H1 (cell line): ENCODE measurements at regions not wholly inside any gene's neighbourhood (a gene's known extent, or its start where the extent isn't known, plus 50 kb on each side); places are given as distances from the start of the nearest gene placed in this dataset.

Source experiments
- CTCF ChIA-PET: fragments of 300-600 bp; sonication (Branson Sonifier 250); formaldehyde crosslinking; loops from one replicate; lab custom pipeline; 2021; ENCODE audit not compliant: partially characterized antibody; lab: Charles Lee
- POLR2A ChIA-PET: fragments of 300-600 bp; sonication (Branson Sonifier 250); formaldehyde crosslinking; loops from one replicate; lab custom pipeline; 2021; ENCODE audit warnings: inconsistent platforms; ENCODE audit not compliant: partially characterized antibody; lab: Charles Lee
- DNase-seq, 2 experiments: peaks; one replicate each; pipeline versions ENCODE4 v3.0.0 to v3.0.0-alpha.2; 2010 to 2022; ENCODE audit warnings: low spot score in 2 of 2, low read depth in 1 of 2, mixed read lengths in 1 of 2
- FAIRE-seq: peaks from 2 replicates; lab custom pipeline; 2011; peaks lifted over from hg19 to GRCh38; lab: Jason Lieb, UNC
- H2AFZ ChIP-seq: 2 replicates; pipeline ENCODE4 v1.8.1; 2012; ENCODE audit warnings: low read length, inconsistent platforms
- H2AK5ac ChIP-seq: 2 replicates; pipeline ENCODE4 v1.6.1; 2013; ENCODE audit warnings: low read depth, low read length
- H2BK120ac ChIP-seq: replicated peaks from 2 replicates; pipeline ENCODE3; 2013; ENCODE audit warnings: low read depth, low read length, inconsistent platforms
- H2BK12ac ChIP-seq: 2 replicates; pipeline ENCODE4 v1.6.1; 2013; ENCODE audit warnings: low read depth, low read length
- H2BK15ac ChIP-seq: 2 replicates; pipeline ENCODE4 v1.6.1; 2013; ENCODE audit warnings: low read length
- H2BK20ac ChIP-seq: 2 replicates; pipeline ENCODE4 v1.6.1; 2013; ENCODE audit warnings: low read length
- H2BK5ac ChIP-seq: 2 replicates; pipeline ENCODE4 v1.6.1; 2013; ENCODE audit warnings: low read depth, low read length
- H3K14ac ChIP-seq: 2 replicates; pipeline ENCODE4 v1.6.1; 2013; ENCODE audit warnings: inconsistent platforms; ENCODE audit not compliant: insufficient read length
- H3K18ac ChIP-seq: 2 replicates; pipeline ENCODE4 v1.6.1; 2013; ENCODE audit warnings: low read length; ENCODE audit errors: extremely low read depth
- H3K23ac ChIP-seq: 2 replicates; pipeline ENCODE4 v1.6.1; 2013; ENCODE audit warnings: inconsistent platforms; ENCODE audit not compliant: insufficient read length
- H3K23me2 ChIP-seq: 2 replicates; pipeline ENCODE4 v1.6.1; 2013; ENCODE audit warnings: low read depth, low read length
- H3K27ac ChIP-seq: 2 replicates; pipeline ENCODE4 v1.6.1; 2011; ENCODE audit warnings: low read depth, low read length, inconsistent platforms
- H3K27me3 ChIP-seq, 4 experiments: replicated peaks in 1 of 4; 1 replicate in 1 of 4; 2 replicates in 3 of 4; pipeline versions ENCODE4 v1.6.1 to v1.8.1; 2011 to 2013; ENCODE audit warnings: low read length in 3 of 4, mild to moderate bottlenecking in 3 of 4, inconsistent platforms in 2 of 4, mixed read lengths in 2 of 4, moderate library complexity in 1 of 4; ENCODE audit not compliant: control insufficient read depth in 3 of 4, insufficient read depth in 3 of 4; ENCODE audit errors: extremely low read depth in 1 of 4
- H3K36me3 ChIP-seq, 4 experiments: 2 replicates each; pipeline versions ENCODE4 v1.6.1 to v1.8.1; 2011 to 2013; ENCODE audit warnings: mild to moderate bottlenecking in 4 of 4, low read length in 3 of 4, moderate library complexity in 2 of 4, control low read depth in 1 of 4, inconsistent platforms in 1 of 4; ENCODE audit not compliant: insufficient read depth in 4 of 4, control insufficient read depth in 2 of 4
- H3K4ac ChIP-seq: replicated peaks from 2 replicates; pipeline ENCODE3; 2013; ENCODE audit warnings: low read length, low read depth, mixed read lengths, inconsistent platforms; ENCODE audit not compliant: insufficient read length
- H3K4me1 ChIP-seq, 4 experiments: replicated peaks in 1 of 4; 1 replicate in 1 of 4; 2 replicates in 3 of 4; pipeline versions ENCODE4 v1.6.1 to v1.8.1; 2011 to 2013; ENCODE audit warnings: low read length in 3 of 4, inconsistent platforms in 2 of 4, mixed read lengths in 1 of 4; ENCODE audit not compliant: insufficient read depth in 4 of 4, control insufficient read depth in 3 of 4
- H3K4me2 ChIP-seq, 2 experiments: 2 replicates each; pipeline versions ENCODE4 v1.6.1 to v1.8.1; 2011 to 2013; ENCODE audit warnings: low read depth in 2 of 2, low read length in 2 of 2, control low read depth in 1 of 2, inconsistent platforms in 1 of 2, mild to moderate bottlenecking in 1 of 2; ENCODE audit not compliant: insufficient read depth in 1 of 2
- H3K4me3 ChIP-seq, 4 experiments: fragments of 200-600, 300-600 bp in 1 of 4; sonication (generic), shearing (Covaris generic), sonication (Bioruptor Twin) in 1 of 4; 2 replicates each; pipeline versions ENCODE4 v1.5.1 to v1.8.1; 2011 to 2016; ENCODE audit warnings: low read length in 4 of 4, low read depth in 3 of 4, control low read depth in 2 of 4, inconsistent platforms in 2 of 4, mild to moderate bottlenecking in 2 of 4, mixed read lengths in 1 of 4, moderate library complexity in 1 of 4; ENCODE audit not compliant: insufficient read depth in 2 of 4; ENCODE audit errors: extremely low read depth in 1 of 4
- H3K56ac ChIP-seq: replicated peaks from 2 replicates; pipeline ENCODE3; 2013; ENCODE audit warnings: low read depth, mild to moderate bottlenecking, mixed read lengths, low read length, inconsistent platforms; ENCODE audit not compliant: insufficient read length
- H3K79me1 ChIP-seq: 2 replicates; pipeline ENCODE4 v1.6.1; 2013; ENCODE audit warnings: low read depth, low read length, control low read depth
- H3K79me2 ChIP-seq, 2 experiments: 2 replicates each; pipeline versions ENCODE4 v1.6.1 to v1.8.1; 2012 to 2013; ENCODE audit warnings: low read length in 2 of 2, mild to moderate bottlenecking in 2 of 2, inconsistent platforms in 1 of 2; ENCODE audit not compliant: insufficient read depth in 2 of 2, control insufficient read depth in 1 of 2
- H3K9ac ChIP-seq, 4 experiments: replicated peaks in 1 of 4; 1 replicate in 1 of 4; 2 replicates in 3 of 4; pipeline versions ENCODE4 v1.6.1 to v1.8.1; 2011 to 2013; ENCODE audit warnings: low read depth in 3 of 4, low read length in 3 of 4, control low read depth in 2 of 4, mild to moderate bottlenecking in 2 of 4, moderate library complexity in 2 of 4, inconsistent platforms in 1 of 4; ENCODE audit errors: extremely low read depth in 1 of 4
- H3K9me3 ChIP-seq, 2 experiments: 2 replicates each; pipeline versions ENCODE4 v1.6.1 to v1.8.1; 2012 to 2013; ENCODE audit warnings: mild to moderate bottlenecking in 2 of 2, moderate library complexity in 2 of 2, control low read depth in 1 of 2, inconsistent platforms in 1 of 2, low read depth in 1 of 2, low read length in 1 of 2, mixed read lengths in 1 of 2; ENCODE audit not compliant: insufficient read depth in 2 of 2
- H4K20me1 ChIP-seq, 2 experiments: replicated peaks in 1 of 2; 2 replicates each; pipeline versions ENCODE3 to v1.8.1; 2011 to 2013; ENCODE audit warnings: inconsistent platforms in 2 of 2, low read length in 2 of 2, mild to moderate bottlenecking in 1 of 2; ENCODE audit not compliant: insufficient read depth in 2 of 2, control insufficient read depth in 1 of 2
- H4K5ac ChIP-seq: 2 replicates; pipeline ENCODE4 v1.6.1; 2013; ENCODE audit warnings: low read length, low read depth, mixed read lengths, inconsistent platforms; ENCODE audit not compliant: insufficient read length
- H4K8ac ChIP-seq: 2 replicates; pipeline ENCODE4 v1.8.0; 2013; ENCODE audit warnings: mild to moderate bottlenecking, moderate library complexity, low read length, inconsistent platforms; ENCODE audit not compliant: insufficient read depth; ENCODE audit errors: extremely low read depth
- H4K91ac ChIP-seq: replicated peaks from 2 replicates; pipeline ENCODE3; 2013; ENCODE audit warnings: low read length, mixed read lengths, inconsistent platforms; ENCODE audit not compliant: insufficient read length
- ATF2 ChIP-seq: IDR thresholded peaks from 2 replicates; pipeline ENCODE4 v1.6.1; 2012; ENCODE audit warnings: low read length, inconsistent platforms
- ATF3 ChIP-seq: IDR thresholded peaks from 2 replicates; pipeline ENCODE4 v1.6.1; 2011; ENCODE audit warnings: low read depth, mild to moderate bottlenecking, low read length; ENCODE audit not compliant: insufficient read depth
- CBX5 ChIP-seq: fragments of 300-800, 300-1000 bp; sonication (generic); IDR thresholded peaks from 2 replicates; pipeline ENCODE4 v1.7.1; 2016; ENCODE audit warnings: antibody characterized with exemption, low read length, low read depth
- CHD2 ChIP-seq: IDR thresholded peaks from 2 replicates; pipeline ENCODE4 v1.6.1; 2012; ENCODE audit warnings: low read length, improper control_type of control experiment
- KDM1A ChIP-seq: fragments of 200-600, 300-600 bp; sonication (generic); IDR thresholded peaks from 2 replicates; pipeline ENCODE4 v1.7.1; 2016; ENCODE audit warnings: mild to moderate bottlenecking, low read length, borderline replicate concordance
- KDM4A ChIP-seq: IDR thresholded peaks from one replicate; pipeline ENCODE4 v1.7.1; 2012; ENCODE audit warnings: low read depth, mild to moderate bottlenecking, moderate library complexity, low read length, inconsistent platforms; ENCODE audit not compliant: severe bottlenecking
- POLR2A ChIP-seq, 2 experiments: IDR thresholded peaks; 1 replicate in 1 of 2; 2 replicates in 1 of 2; pipeline ENCODE4 v1.6.1; 2011; ENCODE audit warnings: low read depth in 2 of 2, low read length in 2 of 2, mild to moderate bottlenecking in 2 of 2; ENCODE audit errors: control extremely low read depth in 1 of 2
- POLR2AphosphoS5 ChIP-seq: IDR thresholded peaks from 2 replicates; pipeline ENCODE4 v1.6.1; 2011; ENCODE audit warnings: low read depth, low read length
- RFX5 ChIP-seq: IDR thresholded peaks from 2 replicates; pipeline ENCODE4 v1.6.1; 2011; ENCODE audit warnings: low read depth, low read length, improper control_type of control experiment, borderline replicate concordance
- SIN3A ChIP-seq, 2 experiments: IDR thresholded peaks in 1 of 2; conservative IDR thresholded peaks in 1 of 2; 2 replicates each; pipeline ENCODE4 v1.6.1; 2011 to 2012; ENCODE audit warnings: low read length in 2 of 2, improper control_type of control experiment in 1 of 2, low read depth in 1 of 2, mild to moderate bottlenecking in 1 of 2
- SIX5 ChIP-seq: IDR thresholded peaks from 2 replicates; pipeline ENCODE4 v1.6.1; 2011; ENCODE audit warnings: mild to moderate bottlenecking, low read depth, low read length
- ZNF274 ChIP-seq: IDR thresholded peaks from 2 replicates; pipeline ENCODE4 v1.7.0; 2012; ENCODE audit warnings: low read length, borderline replicate concordance; ENCODE audit errors: extremely low read depth
- WGBS, 2 experiments: shearing (Covaris generic) in 1 of 2; methylation state at CpG; one replicate each; pipeline versions ENCODE4 v1.1.6 to v1.1.7; 2013 to 2015; ENCODE audit warnings: low lambda C conversion rate in 2 of 2, mixed read lengths in 2 of 2, inconsistent platforms in 1 of 2, low coverage in 1 of 2, missing lambda C conversion rate in 1 of 2; ENCODE audit not compliant: insufficient replicate concordance in 2 of 2, insufficient coverage in 1 of 2, insufficient read length in 1 of 2; ENCODE audit errors: extremely low coverage in 1 of 2, missing lambda C conversion rate in 1 of 2; 5-methylcytosine and 5-hydroxymethylcytosine counted together

DNA sequence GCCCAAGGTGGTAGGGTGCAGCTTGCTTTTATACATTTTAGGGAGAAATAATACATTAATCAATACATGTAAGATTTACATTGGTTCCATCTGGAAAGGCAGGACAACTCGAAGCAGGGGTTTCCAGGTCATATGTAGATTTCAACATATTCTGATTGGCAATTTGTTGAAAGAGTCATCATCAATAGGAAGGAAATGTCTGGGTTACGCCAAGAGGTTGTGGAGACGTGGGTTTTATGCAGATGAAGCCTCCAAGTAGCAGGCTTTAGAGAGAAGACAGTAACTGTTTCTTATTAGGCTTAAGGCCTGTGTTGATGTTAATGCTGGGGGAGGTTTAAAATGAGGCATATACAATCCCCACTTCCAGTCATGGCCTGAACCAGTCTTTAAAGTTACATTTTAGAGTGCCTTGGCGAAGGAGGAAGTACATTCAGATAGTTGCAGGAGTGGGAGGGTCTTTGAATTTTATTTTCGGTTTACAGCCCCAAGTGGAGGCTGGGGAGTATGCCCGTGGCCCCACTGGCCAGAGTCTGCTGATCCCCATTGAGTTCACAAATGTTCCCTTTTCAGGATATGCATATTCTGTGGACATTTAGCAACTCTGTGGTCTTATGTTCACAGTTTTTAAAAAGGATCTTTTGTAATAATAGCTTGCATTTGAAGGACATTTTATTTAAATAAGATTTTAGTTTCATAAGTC lies 166.0 kb upstream of the GDF10 start:
- H3K4me1 ChIP-seq: no peaks in the 10 kb centered on the region
- H2BK20ac ChIP-seq: no peak overlapping the region
- H4K5ac ChIP-seq: no peak overlapping the region
- H2BK120ac ChIP-seq: no peak overlapping the region
- no peak overlapping the region for H2BK12ac ChIP-seq
- H3K9ac ChIP-seq: no peak overlapping the region
- no peak overlapping the region for H4K8ac ChIP-seq
- H3K56ac ChIP-seq: no peak overlapping the region
- no peak overlapping the region for H2AK5ac ChIP-seq
- no peaks in the 10 kb centered on the region for H3K27me3 ChIP-seq
- 93% methylated on average over 6 of the region's 6 CpGs; no CpG with 5 or more reads in 1 of the 2 experiments for WGBS, 2 experiments
- H3K18ac ChIP-seq: no peak overlapping the region
- FAIRE-seq (no peak), DNase-seq (no peak)
- H3K4ac ChIP-seq: no peak overlapping the region
- no peaks in the 10 kb centered on the region for H4K20me1 ChIP-seq
- no peaks in the 10 kb centered on the region for H3K9me3 ChIP-seq
- H3K4me2 ChIP-seq: no peak overlapping the region
- no peaks in the 10 kb centered on the region for H3K36me3 ChIP-seq
- H3K79me1 ChIP-seq: no peaks in the 10 kb centered on the region
- H3K14ac ChIP-seq: no peak overlapping the region
- no peak overlapping the region for H2BK5ac ChIP-seq
- CTCF ChIA-PET: interaction anchor here (0.6 to 1.6 kb wide), 5 partner anchors 10 to 104 kb away, joined by 3 to 4 read pairs (median 3); no protein-coding TSS in a partner anchor
- H3K23me2 ChIP-seq: no peaks in the 10 kb centered on the region
- H3K23ac ChIP-seq: no peak overlapping the region
- TF ChIP-seq RFX5: no peak
- TF ChIP-seq ZNF274: no peak
- TF ChIP-seq SIN3A (conservative IDR thresholded peaks at IDR 0.05 in 1 of 2, IDR thresholded peaks at IDR 0.05 in 1 of 2; ENCODE audit: low read depth in 1 of 2, low read length in 2 of 2): no peak
- no peak for TF ChIP-seq ATF2
- no peak for TF ChIP-seq POLR2AphosphoS5
- no peak for TF ChIP-seq SIX5
- TF ChIP-seq KDM4A: no peak
- TF ChIP-seq ATF3: no peak
- TF ChIP-seq KDM1A: no peak
- TF ChIP-seq CBX5: no peak
- no peak for TF ChIP-seq POLR2A (IDR thresholded peaks at IDR 0.05; ENCODE audit: control extremely low read depth in 1 of 2, low read depth in 2 of 2, low read length in 2 of 2)
- no peak for TF ChIP-seq CHD2
- H3K79me2 ChIP-seq: no peaks in the 10 kb centered on the region
- POLR2A ChIA-PET: no interaction called here
- H3K27ac ChIP-seq: no peak overlapping the region
- H4K91ac ChIP-seq: no peak overlapping the region
- H2AFZ ChIP-seq: no peak overlapping the region
- no peak overlapping the region for H3K4me3 ChIP-seq
- H2BK15ac ChIP-seq: no peak overlapping the region
